Gastrocnemius medialis (tissue), 4 donors: ENCODE measurements at regions not wholly inside any gene's neighbourhood (a gene's known extent, or its start where the extent isn't known, plus 50 kb on each side); places are given as distances from the start of the nearest gene placed in this dataset.

Source experiments
- ATAC-seq, 2 donors: fragments of 150-250 bp; one replicate each; pipeline ENCODE4 v1.9.1; 2016
- DNase-seq, 2 donors: peaks; one replicate each; pipeline ENCODE4 v3.0.0-alpha.2; 2019
- H3K27ac ChIP-seq, 4 donors: fragments of 200-600 bp; sonication (generic); 1 replicate in 1 of 4; 2 replicates in 3 of 4; pipeline ENCODE4 v1.5.1; 2016 to 2018; ENCODE audit warnings: mild to moderate bottlenecking in 2 of 4, moderate library complexity in 1 of 4
- H3K27me3 ChIP-seq, 3 donors: fragments of 200-600 bp; sonication (generic) in 2 of 3; 1 replicate in 1 of 3; 2 replicates in 2 of 3; pipeline versions ENCODE4 v1.5.1 to v1.6.0; 2016 to 2019; ENCODE audit warnings: mild to moderate bottlenecking in 1 of 3, moderate library complexity in 1 of 3
- H3K36me3 ChIP-seq, 2 donors: fragments of 200-600 bp; sonication (generic) in 1 of 2; one replicate each; pipeline ENCODE4 v1.5.1; 2017 to 2018
- H3K4me1 ChIP-seq, 2 donors: fragments of 200-600 bp; sonication (generic) in 1 of 2; one replicate each; pipeline ENCODE4 v1.5.1; 2016 to 2017; ENCODE audit warnings: mild to moderate bottlenecking in 2 of 2
- H3K4me3 ChIP-seq, 4 donors: fragments of 200-600 bp; sonication (generic) in 3 of 4; 1 replicate in 1 of 4; 2 replicates in 3 of 4; pipeline ENCODE4 v1.5.1; 2016 to 2019; ENCODE audit warnings: mild to moderate bottlenecking in 2 of 4
- H3K9me3 ChIP-seq, 3 donors: fragments of 200-600 bp; sonication (generic) in 2 of 3; 1 replicate in 1 of 3; 2 replicates in 2 of 3; pipeline ENCODE4 v1.5.1; 2016 to 2019
- POLR2A ChIP-seq, 2 donors: fragments of 450-650 bp; IDR thresholded peaks; one replicate each; pipeline ENCODE4 v1.6.1; 2017; ENCODE audit warnings: antibody characterized with exemption in 2 of 2, mild to moderate bottlenecking in 2 of 2, moderate library complexity in 2 of 2
- in situ Hi-C, 4 donors: fragments of 200-750 bp; cut with MboI; loops; one replicate each; pipeline versions ENCODE4 v1.15.0 to v1.8.0; 2017; ENCODE audit warnings: low sequenced_read_pairs in 4 of 4
- intact Hi-C: fragments of 100-400 bp; cut with DNase I; formaldehyde crosslinking; loops from one replicate; pipeline ENCODE4 v1.15.1; 2023; ENCODE audit warnings: low total_unique reads
- TF ChIP-seq, protein P1 (sequence below), 5 experiments: fragments of 450-650 bp in 3 of 5; fragments of 200-600 bp in 2 of 5; sonication (generic) in 2 of 5; IDR thresholded peaks in 4 of 5; conservative IDR thresholded peaks in 1 of 5; 1 replicate in 4 of 5; 2 replicates in 1 of 5; pipeline ENCODE4 v1.5.1; 2016 to 2019; ENCODE audit warnings: antibody characterized with exemption in 5 of 5, mild to moderate bottlenecking in 3 of 5, moderate library complexity in 3 of 5

DNA sequence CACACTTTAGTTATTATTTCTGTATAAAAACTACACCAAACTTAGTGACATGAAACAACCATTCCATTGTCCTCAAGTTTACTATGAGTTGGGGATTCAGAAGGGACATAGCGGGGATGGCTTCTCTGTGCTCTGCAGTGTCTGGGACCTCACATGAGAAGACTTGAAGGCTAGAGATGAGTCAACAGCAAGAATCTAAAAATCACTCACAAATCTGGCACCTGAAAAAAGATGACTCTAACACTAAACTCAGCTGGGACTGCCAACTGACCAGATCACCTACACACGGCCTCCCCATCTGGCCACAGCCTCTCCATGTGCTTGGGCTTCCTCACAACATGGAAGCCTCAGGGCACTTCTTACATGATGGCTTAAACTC is 63.0 kb upstream of the EYA2 start:
- no peaks in the 10 kb centered on the region for H3K36me3 ChIP-seq
- no peaks in the 10 kb centered on the region for H3K9me3 ChIP-seq
- H3K27me3 ChIP-seq: peaks cover 0 to 3% (median 0%) of the 10 kb centered on the region in 3 donors
- no peak for TF ChIP-seq POLR2A (IDR thresholded peaks at IDR 0.05)
- TF ChIP-seq, protein P1, sequence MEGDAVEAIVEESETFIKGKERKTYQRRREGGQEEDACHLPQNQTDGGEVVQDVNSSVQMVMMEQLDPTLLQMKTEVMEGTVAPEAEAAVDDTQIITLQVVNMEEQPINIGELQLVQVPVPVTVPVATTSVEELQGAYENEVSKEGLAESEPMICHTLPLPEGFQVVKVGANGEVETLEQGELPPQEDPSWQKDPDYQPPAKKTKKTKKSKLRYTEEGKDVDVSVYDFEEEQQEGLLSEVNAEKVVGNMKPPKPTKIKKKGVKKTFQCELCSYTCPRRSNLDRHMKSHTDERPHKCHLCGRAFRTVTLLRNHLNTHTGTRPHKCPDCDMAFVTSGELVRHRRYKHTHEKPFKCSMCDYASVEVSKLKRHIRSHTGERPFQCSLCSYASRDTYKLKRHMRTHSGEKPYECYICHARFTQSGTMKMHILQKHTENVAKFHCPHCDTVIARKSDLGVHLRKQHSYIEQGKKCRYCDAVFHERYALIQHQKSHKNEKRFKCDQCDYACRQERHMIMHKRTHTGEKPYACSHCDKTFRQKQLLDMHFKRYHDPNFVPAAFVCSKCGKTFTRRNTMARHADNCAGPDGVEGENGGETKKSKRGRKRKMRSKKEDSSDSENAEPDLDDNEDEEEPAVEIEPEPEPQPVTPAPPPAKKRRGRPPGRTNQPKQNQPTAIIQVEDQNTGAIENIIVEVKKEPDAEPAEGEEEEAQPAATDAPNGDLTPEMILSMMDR (IDR thresholded peaks at IDR 0.05 in 4 of 5, conservative IDR thresholded peaks at IDR 0.05 in 1 of 5): no peak
- in situ Hi-C loops: no loop called here
- intact Hi-C loops: no loop called here
- no peak overlapping the region for H3K27ac ChIP-seq
- no peak overlapping the region for H3K4me3 ChIP-seq
- DNase-seq (no peak), ATAC-seq (no peak)
- no peaks in the 10 kb centered on the region for H3K4me1 ChIP-seq

DNA sequence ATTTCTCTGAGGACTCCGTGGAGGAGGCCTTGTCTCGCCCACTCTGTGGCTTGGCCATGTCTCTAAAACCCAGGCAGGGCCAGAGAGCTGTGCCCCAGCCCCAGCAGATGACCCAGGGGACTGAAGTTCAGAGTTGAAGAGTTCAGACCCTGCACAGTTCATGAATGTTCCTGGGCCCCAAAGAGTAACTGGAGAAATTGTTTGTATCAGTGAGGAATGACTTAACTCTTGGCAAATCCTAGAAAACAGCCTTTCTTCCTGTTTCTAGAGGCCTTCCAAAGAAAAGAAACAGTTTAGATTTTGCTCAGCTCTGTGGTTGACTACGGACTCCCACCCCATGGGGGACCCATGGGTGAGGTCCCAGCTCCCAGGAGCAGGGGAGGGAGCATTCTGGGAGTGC is 62.1 kb upstream of the EYA2 start:
- Histone ChIP-seq H3K4me1 (no peaks in the 10 kb centered on the region), H3K27ac (no peak overlapping the region), H3K36me3 (no peaks in the 10 kb centered on the region), H3K27me3 (peaks cover 0 to 3% (median 0%) of the 10 kb centered on the region in 3 donors), H3K4me3 (no peak overlapping the region), H3K9me3 (no peaks in the 10 kb centered on the region)
- intact Hi-C loops (no loop called here), in situ Hi-C loops (no loop called here)
- DNase-seq: no peak
- TF ChIP-seq POLR2A (IDR thresholded peaks at IDR 0.05): no peak
- TF ChIP-seq, protein P1 (IDR thresholded peaks at IDR 0.05 in 4 of 5, conservative IDR thresholded peaks at IDR 0.05 in 1 of 5): no peak
- no peak for ATAC-seq

DNA sequence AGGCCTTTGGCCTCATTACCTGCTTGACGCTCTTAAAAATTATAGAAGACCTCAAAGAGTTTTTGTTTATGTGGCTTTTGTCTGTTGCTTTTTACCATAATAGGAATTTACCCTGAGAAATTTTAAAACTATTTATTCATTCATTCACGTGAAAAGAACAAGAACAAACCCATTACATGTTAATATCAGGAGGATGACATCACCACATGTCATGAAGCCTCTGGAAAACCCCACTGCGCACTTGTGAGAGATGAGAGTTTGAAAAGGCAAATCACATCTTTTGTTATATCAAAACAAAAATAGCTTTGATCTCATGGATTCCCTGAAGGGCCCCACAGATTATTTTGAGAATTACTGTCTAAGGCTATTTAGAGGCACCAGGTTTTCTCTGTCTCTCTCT is 61.3 kb upstream of the EYA2 start:
- TF ChIP-seq, protein P1 (IDR thresholded peaks at IDR 0.05 in 4 of 5, conservative IDR thresholded peaks at IDR 0.05 in 1 of 5): no peak
- TF ChIP-seq POLR2A (IDR thresholded peaks at IDR 0.05): no peak
- in situ Hi-C loops: no loop called here
- H3K27me3 ChIP-seq: peaks cover 0 to 3% (median 0%) of the 10 kb centered on the region in 3 donors
- DNase-seq (no peak), ATAC-seq (no peak)
- H3K4me1 ChIP-seq: no peaks in the 10 kb centered on the region
- H3K36me3 ChIP-seq: no peaks in the 10 kb centered on the region
- H3K9me3 ChIP-seq: no peaks in the 10 kb centered on the region
- intact Hi-C loops: no loop called here
- no peak overlapping the region for H3K4me3 ChIP-seq
- no peak overlapping the region for H3K27ac ChIP-seq

DNA sequence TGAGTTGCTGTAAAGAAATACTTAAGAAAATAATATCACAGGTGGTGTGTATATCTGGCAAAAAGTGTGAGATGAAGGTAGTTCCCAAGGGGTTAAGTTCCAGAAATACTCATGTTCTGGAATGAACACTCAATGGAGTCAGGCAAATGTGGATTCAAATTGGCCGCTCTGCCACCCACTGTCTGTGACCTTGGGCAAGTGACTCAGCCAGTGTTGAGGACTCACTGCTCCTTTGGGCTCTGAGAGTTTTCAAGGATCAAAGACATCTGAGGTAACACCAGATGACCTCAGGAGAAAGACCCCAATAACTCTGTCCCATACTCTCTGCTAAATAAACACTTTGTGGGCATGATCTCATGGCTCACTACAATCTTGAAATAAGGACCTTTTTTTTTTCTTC is 59.2 kb upstream of the EYA2 start:
- intact Hi-C loops: no loop called here
- in situ Hi-C loops: no loop called here
- no peak for ATAC-seq
- H3K27me3 ChIP-seq: peaks cover 0 to 3% (median 0%) of the 10 kb centered on the region in 3 donors
- no peak for DNase-seq
- no peaks in the 10 kb centered on the region for H3K4me1 ChIP-seq
- no peaks in the 10 kb centered on the region for H3K9me3 ChIP-seq
- no peak overlapping the region for H3K4me3 ChIP-seq
- no peak overlapping the region for H3K27ac ChIP-seq
- TF ChIP-seq POLR2A (IDR thresholded peaks at IDR 0.05): no peak
- TF ChIP-seq, protein P1 (IDR thresholded peaks at IDR 0.05 in 4 of 5, conservative IDR thresholded peaks at IDR 0.05 in 1 of 5): no peak
- H3K36me3 ChIP-seq: no peaks in the 10 kb centered on the region

DNA sequence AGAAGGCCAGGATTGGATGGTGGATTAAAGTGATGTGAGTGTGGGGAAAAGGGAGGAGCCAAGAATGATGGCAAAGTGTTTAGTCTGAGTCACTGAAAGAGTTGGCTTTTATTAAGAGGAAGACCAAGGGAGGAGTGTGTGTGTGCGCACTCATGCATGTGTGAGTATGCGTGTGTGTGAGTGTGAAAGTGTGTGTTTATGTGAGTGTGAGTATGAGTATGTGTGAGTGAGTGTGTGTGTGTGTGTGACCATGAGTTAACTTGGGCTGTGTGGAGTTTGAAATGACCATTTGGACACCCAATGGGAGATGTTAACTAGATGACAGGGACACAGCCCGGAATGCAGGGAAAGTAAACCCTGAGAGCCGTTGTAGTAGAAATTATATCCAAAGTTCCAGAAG is 57.6 kb upstream of the EYA2 start:
- TF ChIP-seq, protein P1 (IDR thresholded peaks at IDR 0.05 in 4 of 5, conservative IDR thresholded peaks at IDR 0.05 in 1 of 5): no peak
- no peak for TF ChIP-seq POLR2A (IDR thresholded peaks at IDR 0.05)
- DNase-seq: no peak
- H3K4me1 ChIP-seq: no peaks in the 10 kb centered on the region
- no peak overlapping the region for H3K4me3 ChIP-seq
- in situ Hi-C loops (no loop called here), intact Hi-C loops (no loop called here)
- no peak overlapping the region for H3K27ac ChIP-seq
- H3K27me3 ChIP-seq: peaks cover 0 to 3% (median 0%) of the 10 kb centered on the region in 3 donors
- no peaks in the 10 kb centered on the region for H3K36me3 ChIP-seq
- ATAC-seq: no peak
- H3K9me3 ChIP-seq: no peaks in the 10 kb centered on the region
